LoVo (cell line): ENCODE measurements at regions not wholly inside any gene's neighbourhood (a gene's known extent, or its start where the extent isn't known, plus 50 kb on each side); places are given as distances from the start of the nearest gene placed in this dataset.

Experiments
- DNase-seq: peaks from one replicate; pipeline ENCODE4 v3.0.0-alpha.2; 2016; ENCODE audit warnings: low spot score

DNA sequence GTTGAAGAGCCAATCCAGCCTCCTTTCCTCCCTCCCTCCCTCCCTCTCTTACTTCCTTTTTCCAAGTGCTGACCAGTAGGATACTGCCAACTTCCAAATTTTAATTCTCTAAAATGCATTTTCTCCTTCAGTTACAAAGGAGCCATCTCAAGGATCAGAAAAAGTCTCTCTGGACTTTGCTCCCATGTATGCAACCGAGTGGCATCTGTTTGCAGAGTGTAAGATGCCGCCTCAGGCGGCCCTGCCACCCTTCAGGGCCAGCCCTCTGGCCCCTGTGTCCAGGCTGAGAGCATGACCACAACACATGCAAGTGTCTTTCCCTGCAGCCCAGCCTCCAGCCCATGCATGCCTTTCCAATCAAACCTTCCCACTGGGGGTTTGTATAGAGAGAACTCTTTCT, 205.3 kb upstream of the RAB4A start:
- DNase-seq = no peak

DNA sequence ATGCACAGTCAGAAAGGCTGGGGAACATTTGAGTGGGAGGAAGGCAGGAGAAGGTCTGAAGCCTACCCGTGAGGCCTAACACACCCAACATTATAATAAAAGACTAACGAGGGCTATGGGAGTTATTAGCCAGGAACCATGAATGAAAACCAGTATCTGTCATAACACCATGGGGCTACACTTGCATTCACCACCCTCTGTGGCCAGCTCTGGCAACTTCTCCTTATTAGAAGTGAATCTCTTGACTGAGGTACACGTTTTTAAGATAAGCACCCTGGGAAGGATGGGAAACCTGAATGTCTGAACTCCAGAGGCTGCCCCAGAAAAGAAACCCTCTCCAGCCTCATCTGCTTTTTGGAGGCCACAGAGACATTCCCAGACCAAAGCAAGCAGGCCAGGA, 204.3 kb upstream of the RAB4A start:
- no peak for DNase-seq

- no peak for DNase-seq
Measured at GRCh38 chr1:229067546-229067945, 203.4 kb upstream of the RAB4A start.

GRCh38 chr1:229068270-229068987, 202.5 kb upstream of the RAB4A start:
- DNase-seq = no peak

- DNase-seq = no peak
Measured at GRCh38 chr1:229069176-229069575, 201.7 kb upstream of the RAB4A start.

GRCh38 chr1:229070168-229070567, 200.7 kb upstream of the RAB4A start:
- peak; percentile 85 for DNase-seq

GRCh38 chr1:229073251-229073650, 197.7 kb upstream of the RAB4A start:
- no peak for DNase-seq

DNA sequence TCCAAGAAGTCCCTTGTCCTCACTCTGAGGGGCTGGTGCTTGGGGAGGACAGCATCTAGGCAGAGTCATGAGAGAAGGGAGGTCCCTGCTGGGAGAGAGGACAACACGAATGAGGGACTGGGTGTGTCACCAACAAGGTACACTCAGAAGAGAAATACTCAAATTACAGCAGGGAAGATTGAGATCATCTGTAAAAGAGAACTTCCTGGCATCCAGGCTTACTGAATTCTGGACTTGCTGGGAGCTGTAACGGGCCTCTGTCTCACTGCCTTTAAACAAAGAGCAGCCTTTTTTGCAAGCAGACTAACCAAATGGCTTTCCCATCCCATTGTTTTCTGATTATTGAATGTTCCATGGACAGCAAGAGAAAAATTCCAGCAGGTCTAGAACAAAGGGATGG, 195.7 kb upstream of the RAB4A start:
- DNase-seq = peak; percentile 8

GRCh38 chr1:229075716-229076115, 195.2 kb upstream of the RAB4A start:
- DNase-seq = no peak

- no peak for DNase-seq
Measured at GRCh38 chr1:229076195-229076594, 194.7 kb upstream of the RAB4A start.

- DNase-seq = no peak
Measured at GRCh38 chr1:229079016-229079595, 191.8 kb upstream of the RAB4A start.

GRCh38 chr1:229080361-229080760, 190.6 kb upstream of the RAB4A start:
- DNase-seq = no peak

GRCh38 chr1:229085291-229085690, 185.6 kb upstream of the RAB4A start:
- no peak for DNase-seq

DNA sequence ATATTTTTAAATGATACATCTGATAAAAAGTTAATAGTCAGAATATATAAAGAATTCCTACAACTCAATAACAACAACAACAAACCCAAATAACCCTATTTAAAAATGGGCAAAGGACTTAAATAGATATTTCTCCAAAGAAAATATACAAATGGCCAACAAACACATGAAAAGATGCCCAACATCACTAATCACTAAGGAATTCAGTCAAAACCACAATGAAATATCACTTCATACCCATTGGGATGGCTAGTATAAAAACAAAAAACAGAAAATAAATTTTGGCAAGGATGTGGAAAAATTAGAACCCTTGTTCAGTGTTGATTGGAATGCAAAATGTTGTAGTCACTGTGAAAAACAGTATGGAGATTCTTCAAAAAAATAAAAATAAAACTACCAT, 184.8 kb upstream of the RAB4A start:
- no peak for DNase-seq

DNA sequence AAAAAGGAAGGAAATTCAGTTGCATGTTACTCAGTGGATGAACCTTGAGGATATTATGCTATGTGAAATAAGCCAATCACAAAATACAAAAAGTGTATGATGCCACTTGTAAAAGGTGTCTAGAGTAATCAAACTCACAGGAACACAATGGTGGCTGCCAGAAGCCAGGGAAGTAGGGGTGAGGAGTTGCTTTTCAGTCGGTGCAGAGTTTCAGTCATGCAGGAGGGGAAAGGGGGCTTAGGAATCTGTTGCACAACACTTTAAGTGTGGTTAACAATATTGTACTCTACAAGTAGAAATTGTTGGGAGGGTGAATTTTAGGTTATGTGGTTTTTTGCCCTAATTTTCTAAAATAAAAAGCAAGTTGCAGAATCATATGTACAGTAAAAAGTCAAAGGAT, 184.2 kb upstream of the RAB4A start:
- DNase-seq = no peak

DNA sequence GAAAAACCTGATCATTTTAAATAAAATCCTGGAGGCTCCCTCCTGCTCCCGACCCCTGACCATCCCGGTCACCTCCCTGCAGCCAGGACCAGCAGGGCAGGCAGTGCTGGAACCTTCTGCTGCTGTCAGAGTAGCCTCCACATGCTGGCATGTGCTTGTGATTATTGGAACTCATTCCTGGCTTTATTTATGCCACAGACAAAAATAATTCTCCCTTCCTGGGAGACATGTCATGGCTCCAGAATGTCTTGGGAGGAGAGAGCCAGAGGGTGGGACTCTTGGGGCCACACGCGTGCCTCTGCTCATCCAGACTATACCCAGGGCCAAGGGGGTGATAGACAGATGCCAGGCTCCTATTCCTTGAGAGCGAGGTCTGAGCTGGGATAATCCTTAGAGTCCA, 183.6 kb upstream of the RAB4A start:
- no peak for DNase-seq

- DNase-seq = no peak
Measured at GRCh38 chr1:229087906-229088305, 183.0 kb upstream of the RAB4A start.

DNA sequence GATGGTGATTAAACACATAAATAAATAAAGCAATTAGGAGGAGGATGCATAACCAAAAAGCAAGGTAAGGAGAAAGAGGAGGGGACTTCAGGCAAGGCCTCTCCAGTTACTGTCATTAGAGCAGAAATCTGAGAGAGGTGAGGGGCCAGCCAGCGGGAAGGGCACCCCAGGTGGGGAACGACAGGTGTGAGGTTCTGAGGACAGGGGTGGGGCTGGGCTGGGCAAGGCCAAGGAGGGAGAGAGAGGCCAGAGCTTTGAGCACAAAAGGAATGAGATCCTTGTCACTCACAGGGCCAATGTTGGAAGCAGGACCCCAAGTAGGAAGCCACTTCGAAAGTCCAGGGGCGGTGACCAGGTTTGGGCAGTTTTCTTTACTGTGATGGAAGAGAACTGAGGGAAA, 182.2 kb upstream of the RAB4A start:
- no peak for DNase-seq

GRCh38 chr1:229089586-229090208, 181.2 kb upstream of the RAB4A start:
- DNase-seq = no peak

- DNase-seq = no peak
Measured at GRCh38 chr1:229091721-229092136, 179.2 kb upstream of the RAB4A start.

GRCh38 chr1:229092377-229093237, 178.3 kb upstream of the RAB4A start:
- no peak for DNase-seq

- DNase-seq = no peak
Measured at GRCh38 chr1:229093238-229093540, 177.7 kb upstream of the RAB4A start.
